ENCODE measurements at regions not wholly inside any gene's neighbourhood (a gene's known extent, or its start where the extent isn't known, plus 50 kb on each side); places are given as distances from the start of the nearest gene placed in this dataset.

GRCh38 chr6:170187669-170188566 lies 103.0 kb downstream of the DLL1 start:
- ATAC-seq (no peak), DNase-seq (no peak)
- Histone ChIP-seq H3K4me3 (no peak overlapping the region), H3K27ac (no peak overlapping the region), H3K36me3 (no peaks in the 10 kb centered on the region), H3K4me1 (no peaks in the 10 kb centered on the region), H3K27me3 (no peaks in the 10 kb centered on the region), H3K9me3 (no peaks in the 10 kb centered on the region)
- intact Hi-C loops (cut with DNase I), result no loop called here
- TF ChIP-seq CTCF (IDR thresholded peaks at IDR 0.05), result no peak

GRCh38 chr6:170186941-170187668 lies 103.8 kb downstream of the DLL1 start:
- H3K27ac ChIP-seq, result no peak overlapping the region

GRCh38 chr6:170186006-170186935 lies 104.6 kb downstream of the DLL1 start:
- no peaks in the 10 kb centered on the region for H3K36me3 ChIP-seq
- ATAC-seq (peak; percentile 12), DNase-seq (peak; percentile 48)
- H3K27ac ChIP-seq, result no peak overlapping the region
- TF ChIP-seq CTCF (IDR thresholded peaks at IDR 0.05), result no peak
- intact Hi-C loops (cut with DNase I), result no loop called here
- H3K9me3 ChIP-seq, result no peaks in the 10 kb centered on the region
- H3K4me1 ChIP-seq, result no peaks in the 10 kb centered on the region
- no peaks in the 10 kb centered on the region for H3K27me3 ChIP-seq
- H3K4me3 ChIP-seq, result no peak overlapping the region

More at GRCh38 chr6:170186941-170187668, 103.8 kb downstream of the DLL1 start:
- DNase-seq, result no peak
- Histone ChIP-seq H3K4me1 (no peaks in the 10 kb centered on the region), H3K36me3 (no peaks in the 10 kb centered on the region), H3K27me3 (no peaks in the 10 kb centered on the region), H3K4me3 (no peak overlapping the region), H3K9me3 (no peaks in the 10 kb centered on the region)
- TF ChIP-seq CTCF (IDR thresholded peaks at IDR 0.05), result no peak
- intact Hi-C loops (cut with DNase I), result no loop called here
- peak; percentile 10 for ATAC-seq

GRCh38 chr6:170185175-170185978 lies 105.5 kb downstream of the DLL1 start:
- Histone ChIP-seq H3K27ac (no peak overlapping the region), H3K4me1 (no peaks in the 10 kb centered on the region), H3K27me3 (no peaks in the 10 kb centered on the region), H3K36me3 (no peaks in the 10 kb centered on the region), H3K9me3 (no peaks in the 10 kb centered on the region), H3K4me3 (no peak overlapping the region)
- TF ChIP-seq CTCF (IDR thresholded peaks at IDR 0.05), result no peak
- intact Hi-C loops (cut with DNase I), result no loop called here
- no peak for ATAC-seq
- DNase-seq, result peak; percentile 58

- H3K36me3 ChIP-seq, result no peaks in the 10 kb centered on the region
- H3K4me3 ChIP-seq, result no peak overlapping the region
- TF ChIP-seq CTCF (IDR thresholded peaks at IDR 0.05), result no peak
- intact Hi-C loops (cut with DNase I), result no loop called here
- no peaks in the 10 kb centered on the region for H3K27me3 ChIP-seq
- H3K9me3 ChIP-seq, result no peaks in the 10 kb centered on the region
- ATAC-seq (no peak), DNase-seq (peak; percentile 48)
- H3K4me1 ChIP-seq, result peaks cover 5% of the 10 kb centered on the region
- H3K27ac ChIP-seq, result no peak overlapping the region
Observed at GRCh38 chr6:170184316-170184715, 106.6 kb downstream of the DLL1 start.

Measured in upper lobe of right lung (tissue), 1 donor.